ENCODE measurements at regions not wholly inside any gene's neighbourhood (a gene's known extent, or its start where the extent isn't known, plus 50 kb on each side); places are given as distances from the start of the nearest gene placed in this dataset.
"Not testable (repeated sequence)": the region's sequence is repeated elsewhere in the genome, so short reads cannot be mapped to it uniquely, and the experiment has no call there.

DNA sequence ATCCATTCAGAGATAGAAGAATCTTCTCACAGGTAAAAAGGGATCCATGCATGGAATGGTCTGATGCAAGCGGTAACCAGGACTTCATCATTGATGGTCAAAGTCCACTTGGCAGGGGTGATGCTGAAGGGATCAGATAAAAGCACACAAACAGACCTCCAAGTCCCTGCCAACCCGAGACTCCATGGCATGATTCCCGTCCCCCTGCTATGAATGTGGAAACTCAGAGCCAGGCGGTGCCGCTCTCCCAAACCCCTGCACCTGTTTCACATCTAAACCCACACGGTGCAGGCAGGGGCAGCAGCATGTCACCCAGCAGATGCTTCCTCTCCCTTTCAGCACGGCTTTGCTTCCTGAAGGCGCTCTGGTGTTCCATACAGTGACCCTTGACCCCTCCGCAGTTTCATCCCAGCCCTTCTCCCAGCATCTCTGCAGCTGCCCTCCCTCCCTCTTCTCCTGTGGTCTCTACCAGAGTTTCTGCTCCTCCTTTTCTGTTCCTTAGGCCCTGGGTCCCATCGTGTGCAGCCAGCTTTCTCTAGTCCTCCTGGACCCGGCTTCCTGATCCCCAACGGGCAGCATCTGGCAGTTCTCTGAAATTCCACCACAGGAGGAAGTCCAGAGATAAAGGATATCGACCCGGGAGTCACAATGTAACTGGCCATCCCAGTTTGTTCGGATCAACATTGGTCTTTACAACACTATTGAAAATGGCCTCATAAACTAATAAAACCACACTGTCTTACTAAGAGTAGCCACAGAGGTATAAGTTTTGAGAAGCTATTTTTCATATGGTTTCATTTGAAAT, 235.0 kb downstream of the TTLL2 start:
- H3K4me3 ChIP-seq (ENCODE audit: low read depth, low read length): no peak overlapping the region
- TF ChIP-seq, protein P1, sequence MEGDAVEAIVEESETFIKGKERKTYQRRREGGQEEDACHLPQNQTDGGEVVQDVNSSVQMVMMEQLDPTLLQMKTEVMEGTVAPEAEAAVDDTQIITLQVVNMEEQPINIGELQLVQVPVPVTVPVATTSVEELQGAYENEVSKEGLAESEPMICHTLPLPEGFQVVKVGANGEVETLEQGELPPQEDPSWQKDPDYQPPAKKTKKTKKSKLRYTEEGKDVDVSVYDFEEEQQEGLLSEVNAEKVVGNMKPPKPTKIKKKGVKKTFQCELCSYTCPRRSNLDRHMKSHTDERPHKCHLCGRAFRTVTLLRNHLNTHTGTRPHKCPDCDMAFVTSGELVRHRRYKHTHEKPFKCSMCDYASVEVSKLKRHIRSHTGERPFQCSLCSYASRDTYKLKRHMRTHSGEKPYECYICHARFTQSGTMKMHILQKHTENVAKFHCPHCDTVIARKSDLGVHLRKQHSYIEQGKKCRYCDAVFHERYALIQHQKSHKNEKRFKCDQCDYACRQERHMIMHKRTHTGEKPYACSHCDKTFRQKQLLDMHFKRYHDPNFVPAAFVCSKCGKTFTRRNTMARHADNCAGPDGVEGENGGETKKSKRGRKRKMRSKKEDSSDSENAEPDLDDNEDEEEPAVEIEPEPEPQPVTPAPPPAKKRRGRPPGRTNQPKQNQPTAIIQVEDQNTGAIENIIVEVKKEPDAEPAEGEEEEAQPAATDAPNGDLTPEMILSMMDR (IDR thresholded peaks at IDR 0.05; ENCODE audit: insufficient read depth, low read depth, low read length, missing control alignments): no peak
- no peak for DNase-seq (ENCODE audit: low read depth)

DNA sequence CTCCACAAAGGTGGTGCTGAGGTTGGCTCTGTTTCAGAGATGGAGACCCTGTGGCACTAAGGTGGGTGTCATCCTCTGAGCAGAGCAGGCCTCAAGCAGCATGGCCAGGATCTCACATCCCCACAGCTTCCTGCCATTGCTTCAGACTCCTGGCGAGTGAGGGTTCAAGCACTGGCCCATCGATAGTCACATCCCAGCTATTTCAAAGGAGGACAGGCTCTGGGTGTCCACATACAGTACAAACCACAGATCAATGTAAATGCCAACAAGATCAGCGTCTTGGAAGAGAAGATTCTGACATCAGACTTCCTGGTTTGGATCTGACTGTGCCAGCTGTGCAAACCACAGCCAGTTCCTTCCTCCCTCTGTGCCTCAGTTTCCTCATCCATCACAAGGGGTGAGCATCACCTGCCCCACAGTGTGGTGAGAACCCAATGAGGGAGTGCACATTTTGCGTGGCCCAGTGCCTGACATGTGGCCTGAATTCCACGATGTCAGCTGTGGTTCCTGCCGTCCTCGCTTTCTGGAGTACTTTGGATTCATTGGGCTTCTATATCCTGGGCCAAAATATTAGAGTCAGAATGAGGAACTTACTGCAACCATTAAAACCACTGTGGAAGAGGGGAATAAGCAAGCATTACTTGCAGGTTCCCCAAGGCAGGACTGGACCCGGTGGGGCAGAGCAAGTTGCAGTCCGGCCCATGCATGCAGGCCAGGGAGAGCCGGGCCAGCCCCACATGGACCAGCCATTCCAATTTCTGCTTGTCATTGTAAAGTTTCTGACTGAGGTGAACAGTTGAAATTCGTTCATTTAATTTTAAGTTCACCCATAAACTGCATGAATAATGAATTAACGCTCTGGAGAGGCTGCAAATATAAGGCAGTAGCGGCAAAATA, 236.0 kb downstream of the TTLL2 start:
- no peak for DNase-seq (ENCODE audit: low read depth)
- TF ChIP-seq, protein P1 (IDR thresholded peaks at IDR 0.05; ENCODE audit: insufficient read depth, low read depth, low read length, missing control alignments): no peak
- H3K4me3 ChIP-seq (ENCODE audit: low read depth, low read length): no peak overlapping the region

DNA sequence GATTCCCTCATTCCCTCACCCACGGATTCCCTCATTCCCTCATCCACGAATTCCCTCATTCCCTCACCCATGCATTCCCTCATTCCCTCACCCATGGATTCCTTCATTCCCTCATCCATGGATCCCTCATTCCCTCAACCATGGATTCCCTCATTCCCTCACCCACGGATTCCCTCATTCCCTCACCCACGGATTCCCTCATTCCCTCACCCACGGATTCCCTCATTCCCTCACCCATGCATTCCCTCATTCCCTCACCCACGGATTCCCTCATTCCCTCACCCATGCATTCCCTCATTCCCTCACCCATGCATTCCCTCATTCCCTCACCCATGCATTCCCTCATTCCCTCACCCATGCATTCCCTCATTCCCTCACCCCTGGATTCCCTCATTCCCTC, 238.0 kb downstream of the TTLL2 start:
- not testable (repeated sequence) for H3K4me3 ChIP-seq (ENCODE audit: low read depth, low read length); DNase-seq (ENCODE audit: low read depth)

DNA sequence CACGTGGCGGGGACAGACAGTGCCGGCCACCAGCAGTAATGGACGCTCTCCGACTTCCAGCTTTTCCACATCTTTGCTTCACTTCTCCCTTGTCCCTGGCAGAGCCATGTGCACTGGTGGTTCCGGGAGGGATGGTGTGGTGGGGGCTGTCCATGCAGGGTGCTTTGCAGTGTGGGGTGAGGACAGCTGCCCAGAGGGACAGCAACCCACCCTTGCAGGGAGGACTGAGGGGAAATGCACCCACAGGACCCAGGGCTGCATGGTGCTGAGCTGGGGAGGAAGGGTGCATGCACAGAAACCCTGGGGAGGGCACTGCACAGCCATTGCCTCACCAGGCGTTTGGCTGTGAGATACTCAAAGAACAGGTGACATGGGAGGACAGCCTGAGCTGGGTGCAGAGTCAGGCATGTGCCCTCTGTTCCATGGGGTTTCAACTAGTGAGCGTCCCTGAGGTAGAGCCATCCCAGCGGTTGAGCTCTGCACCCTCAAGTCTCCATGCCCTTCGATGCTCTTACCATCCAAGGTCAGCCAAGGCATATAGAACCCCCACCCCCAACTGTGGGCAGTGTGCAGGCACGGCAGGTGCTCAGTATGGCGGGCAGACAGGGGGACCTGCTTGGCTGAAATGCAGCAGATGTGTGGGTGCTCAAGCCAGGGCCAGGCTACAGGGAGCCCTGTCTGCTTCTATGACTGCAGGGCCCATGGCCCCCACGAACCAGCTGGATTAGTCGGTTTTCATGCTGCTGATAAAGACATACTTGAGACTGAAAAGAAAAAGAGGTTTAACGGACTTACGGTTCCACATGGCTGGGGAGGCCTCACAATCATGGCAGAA, 239.7 kb downstream of the TTLL2 start:
- TF ChIP-seq, protein P1 (IDR thresholded peaks at IDR 0.05; ENCODE audit: insufficient read depth, low read depth, low read length, missing control alignments): no peak
- H3K4me3 ChIP-seq (ENCODE audit: low read depth, low read length): no peak overlapping the region
- no peak for DNase-seq (ENCODE audit: low read depth)

DNA sequence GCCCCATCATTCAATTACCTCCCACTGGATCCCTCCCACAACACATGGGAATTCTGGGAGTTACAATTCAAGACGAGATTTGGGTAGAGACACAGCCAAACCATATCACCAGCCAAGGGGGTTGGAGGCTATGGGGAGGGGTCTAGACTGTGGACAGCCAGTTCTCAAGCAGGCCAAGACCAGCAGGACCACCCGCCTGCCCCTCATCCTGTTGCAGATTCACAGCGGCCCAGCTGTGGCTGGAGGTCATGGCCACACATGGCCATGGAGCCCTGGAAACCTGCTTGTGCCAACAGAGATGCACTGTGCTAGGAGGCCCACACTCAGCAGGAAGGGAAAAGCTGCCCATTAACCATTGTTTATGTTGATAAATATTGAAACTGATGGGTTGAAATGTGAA, 240.5 kb downstream of the TTLL2 start:
- TF ChIP-seq, protein P1 (IDR thresholded peaks at IDR 0.05; ENCODE audit: insufficient read depth, low read depth, low read length, missing control alignments): no peak
- DNase-seq (ENCODE audit: low read depth): no peak
- H3K4me3 ChIP-seq (ENCODE audit: low read depth, low read length): no peak overlapping the region

DNA sequence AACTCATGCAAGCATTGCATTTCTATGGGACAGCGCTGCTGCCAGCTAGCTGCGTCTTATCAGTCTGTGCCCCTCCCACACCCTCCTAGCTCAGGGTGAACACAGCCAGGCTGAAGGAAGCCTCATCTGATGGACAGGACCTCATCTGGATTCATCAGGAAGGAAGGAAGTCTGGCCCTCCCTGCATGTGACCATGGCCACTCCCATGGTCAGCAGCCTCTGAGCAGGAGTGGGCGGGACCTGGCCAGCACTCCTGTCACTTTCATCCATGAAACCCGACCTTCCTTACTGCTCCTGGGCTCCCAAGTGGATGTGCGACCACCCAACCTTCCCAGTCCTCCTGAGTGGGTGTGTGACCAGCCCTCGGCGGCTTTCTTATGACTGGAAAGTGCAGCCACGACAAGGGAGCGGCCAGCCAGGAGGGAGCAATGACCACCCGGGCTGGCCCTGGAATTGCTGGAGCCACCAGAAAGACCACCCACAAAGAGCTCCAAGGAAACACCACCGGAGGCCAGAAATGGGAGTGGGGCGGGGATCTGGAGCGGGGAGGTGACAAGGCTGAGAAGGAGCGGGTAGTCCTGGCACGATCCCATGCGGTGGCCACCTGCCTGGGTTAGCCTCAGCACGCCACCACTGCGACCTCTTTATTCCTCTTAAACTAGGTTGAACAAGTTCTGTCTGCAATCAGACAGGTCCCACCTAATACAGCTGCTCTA, 241.2 kb downstream of the TTLL2 start:
- TF ChIP-seq, protein P1 (IDR thresholded peaks at IDR 0.05; ENCODE audit: insufficient read depth, low read depth, low read length, missing control alignments): no peak
- DNase-seq (ENCODE audit: low read depth): no peak
- no peak overlapping the region for H3K4me3 ChIP-seq (ENCODE audit: low read depth, low read length)

Data from GM12865 (cell line).